OCI-LY7 (cell line): ENCODE measurements at regions not wholly inside any gene's neighbourhood (a gene's known extent, or its start where the extent isn't known, plus 50 kb on each side); places are given as distances from the start of the nearest gene placed in this dataset.

ENCODE experiments used
- CTCF ChIP-seq: fragments of 200-600 bp; sonication (generic); conservative IDR thresholded peaks from 2 replicates; pipeline ENCODE4 v1.5.1; 2014; ENCODE audit warnings: mild to moderate bottlenecking, antibody characterized with exemption, low read length, moderate library complexity, mixed read lengths
- EZH2phosphoT487 ChIP-seq: fragments of 200-600 bp; sonication (generic); IDR thresholded peaks from 2 replicates; pipeline ENCODE4 v1.6.1; 2018; ENCODE audit warnings: low read depth, borderline replicate concordance, mild to moderate bottlenecking, mixed run types, antibody characterized with exemption, low read length, moderate library complexity, mixed read lengths

- TF ChIP-seq CTCF (no peak), EZH2phosphoT487 (no peak)
Observed at GRCh38 chr11:130700092-130700491, 216.2 kb downstream of the SNX19 start.
